ENCODE measurements at regions not wholly inside any gene's neighbourhood (a gene's known extent, or its start where the extent isn't known, plus 50 kb on each side); places are given as distances from the start of the nearest gene placed in this dataset.

GRCh38 chr13:76829572-76830327, 56.5 kb downstream of the KCTD12 start:
- TF ChIP-seq CTCF (IDR thresholded peaks at IDR 0.05) = no peak
- TF ChIP-seq POLR2A (IDR thresholded peaks at IDR 0.05) = no peak
